ENCODE measurements at regions not wholly inside any gene's neighbourhood (a gene's known extent, or its start where the extent isn't known, plus 50 kb on each side); places are given as distances from the start of the nearest gene placed in this dataset.
"Not testable (repeated sequence)": the region's sequence is repeated elsewhere in the genome, so short reads cannot be mapped to it uniquely, and the experiment has no call there.

DNA sequence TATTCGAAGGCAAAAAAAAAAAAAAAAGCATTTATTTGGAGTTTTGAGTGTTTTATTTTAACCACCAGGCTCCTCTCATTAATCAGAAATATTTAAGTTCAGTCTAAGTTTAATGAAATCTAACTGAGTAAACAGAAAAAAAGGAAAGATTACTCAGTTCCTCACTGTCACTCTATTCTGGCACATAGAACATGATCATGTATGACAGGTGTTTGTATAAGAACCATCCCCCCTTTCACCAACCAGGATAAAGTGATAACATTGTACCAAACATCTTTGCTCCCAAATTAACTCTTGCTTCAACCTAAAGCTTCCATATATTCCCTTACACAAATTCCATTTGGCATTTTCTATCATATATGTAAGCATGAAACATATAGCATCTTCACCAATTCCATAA, 176.2 kb upstream of the HSF2 start:
- no peak for DNase-seq (ENCODE audit: low read depth)

DNA sequence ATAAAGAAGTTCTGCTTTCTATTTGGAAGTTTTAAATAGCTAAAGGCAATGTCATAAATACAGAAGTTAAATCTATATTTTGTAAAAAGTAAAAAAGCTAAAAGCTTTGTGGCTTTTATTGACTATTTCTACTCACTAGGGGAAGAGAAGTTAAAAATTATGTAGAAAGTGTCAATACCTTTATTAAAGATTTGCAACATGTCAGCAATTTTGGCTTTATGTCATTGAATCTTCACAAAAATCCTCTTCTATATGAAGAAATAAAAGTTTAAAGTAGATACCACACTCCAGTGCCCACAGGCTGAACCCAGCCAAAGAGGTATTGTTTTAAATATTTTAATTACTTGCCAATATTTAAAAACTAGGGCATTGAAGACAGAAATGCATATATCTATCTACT, 160.6 kb upstream of the HSF2 start:
- DNase-seq (ENCODE audit: low read depth), result no peak

GRCh38 chr6:122246906-122247658, 152.4 kb upstream of the HSF2 start:
- no peak for DNase-seq (ENCODE audit: low read depth)

DNA sequence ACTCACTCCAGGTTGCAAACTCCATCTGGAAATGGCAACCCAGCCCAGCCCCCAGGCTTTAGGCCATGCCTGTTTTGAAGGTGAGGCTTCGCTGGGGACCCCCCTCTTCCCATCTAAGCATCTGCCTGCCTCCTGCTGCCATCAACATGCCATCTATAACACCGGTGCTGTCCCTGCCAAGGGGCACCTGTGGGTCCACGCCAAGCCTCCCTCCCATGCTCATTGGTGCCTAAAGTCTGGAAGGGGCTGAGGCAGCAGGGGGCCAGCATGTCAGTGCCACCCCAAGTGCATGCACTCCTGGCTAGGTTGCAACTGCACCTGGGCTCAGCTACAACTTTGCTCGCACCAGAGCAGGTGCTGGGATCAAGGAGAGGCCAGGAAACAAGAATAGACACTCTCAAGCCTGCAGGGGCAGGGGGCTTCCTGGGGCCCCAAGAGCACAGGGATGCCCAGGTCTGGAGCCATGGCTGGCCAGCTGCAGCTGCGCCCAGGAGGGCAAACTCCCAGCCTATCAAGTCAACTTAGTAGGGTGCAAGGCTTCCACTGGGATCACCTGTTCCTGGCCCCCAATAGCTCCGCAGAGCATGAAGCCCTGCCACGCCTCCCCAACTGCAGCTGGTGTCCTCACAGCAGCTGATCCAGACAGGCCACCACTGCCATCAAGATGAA, 151.3 kb upstream of the HSF2 start:
- no peak for DNase-seq (ENCODE audit: low read depth)

DNA sequence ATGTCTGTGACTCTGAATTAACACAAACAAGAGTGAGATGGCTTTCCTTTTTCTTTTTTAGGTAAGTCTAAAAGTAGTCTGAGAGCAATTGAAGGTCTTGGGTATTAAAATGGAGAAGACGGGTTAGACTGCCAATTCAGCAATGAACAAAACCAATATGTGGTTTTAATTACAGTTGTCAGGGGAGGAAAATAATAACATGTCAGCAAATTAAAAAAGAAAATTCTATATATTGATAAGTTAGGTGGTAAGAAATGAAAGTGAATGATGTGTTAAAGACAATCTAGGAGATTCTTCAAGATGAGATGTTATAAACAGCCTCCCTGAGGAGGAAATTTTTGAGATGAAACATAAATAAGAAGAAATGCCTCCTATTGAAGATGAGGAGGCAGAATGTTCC, 150.6 kb upstream of the HSF2 start:
- DNase-seq (ENCODE audit: low read depth), result no peak

DNA sequence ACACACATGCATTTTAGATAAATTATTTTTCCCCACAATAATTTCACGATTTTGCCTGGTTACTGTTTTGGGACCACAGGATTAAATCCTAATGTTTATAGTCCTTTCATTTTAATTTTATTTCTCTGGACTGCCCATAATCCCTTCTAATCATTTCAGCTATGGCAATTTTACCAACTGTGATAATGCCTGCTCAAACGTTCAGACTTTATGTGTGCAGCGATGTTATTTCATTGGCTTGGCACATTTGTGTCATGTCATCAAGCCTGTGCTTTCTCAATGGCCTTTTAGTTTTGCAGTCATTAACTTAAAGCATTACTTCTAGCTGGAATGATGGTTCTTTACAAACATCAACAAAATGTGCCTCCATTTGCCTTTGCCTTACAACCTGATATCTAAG, 140.6 kb upstream of the HSF2 start:
- DNase-seq (ENCODE audit: low read depth), result no peak

GRCh38 chr6:122264557-122264956, 134.9 kb upstream of the HSF2 start:
- DNase-seq (ENCODE audit: low read depth), result no peak

DNA sequence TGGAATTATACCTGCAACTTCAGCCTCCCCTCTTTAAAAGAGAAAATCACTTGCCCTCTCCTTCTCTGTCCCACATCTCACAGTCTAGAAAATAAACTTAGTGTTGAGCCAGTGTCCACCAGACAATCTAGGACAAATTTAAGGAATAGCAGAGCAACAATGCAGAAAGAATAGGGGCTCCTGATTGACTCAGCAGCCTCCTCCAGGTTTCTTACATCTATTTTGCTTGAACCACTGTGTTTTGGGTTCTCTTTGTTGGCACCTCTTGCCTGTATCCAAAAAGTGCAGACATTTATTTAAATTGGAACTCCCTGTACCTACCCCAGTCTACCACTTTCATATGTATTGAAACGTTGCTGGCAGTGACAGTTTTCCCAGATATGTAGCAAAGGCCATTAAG, 133.7 kb upstream of the HSF2 start:
- no peak for DNase-seq (ENCODE audit: low read depth)

GRCh38 chr6:122268394-122268793, 131.1 kb upstream of the HSF2 start:
- peak; percentile 9 for DNase-seq (ENCODE audit: low read depth)

GRCh38 chr6:122276637-122277036, 122.8 kb upstream of the HSF2 start:
- no peak for DNase-seq (ENCODE audit: low read depth)

GRCh38 chr6:122280105-122281021, 119.1 kb upstream of the HSF2 start:
- DNase-seq (ENCODE audit: low read depth), result not testable (repeated sequence)

GRCh38 chr6:122283884-122284283, 115.6 kb upstream of the HSF2 start:
- no peak for DNase-seq (ENCODE audit: low read depth)

DNA sequence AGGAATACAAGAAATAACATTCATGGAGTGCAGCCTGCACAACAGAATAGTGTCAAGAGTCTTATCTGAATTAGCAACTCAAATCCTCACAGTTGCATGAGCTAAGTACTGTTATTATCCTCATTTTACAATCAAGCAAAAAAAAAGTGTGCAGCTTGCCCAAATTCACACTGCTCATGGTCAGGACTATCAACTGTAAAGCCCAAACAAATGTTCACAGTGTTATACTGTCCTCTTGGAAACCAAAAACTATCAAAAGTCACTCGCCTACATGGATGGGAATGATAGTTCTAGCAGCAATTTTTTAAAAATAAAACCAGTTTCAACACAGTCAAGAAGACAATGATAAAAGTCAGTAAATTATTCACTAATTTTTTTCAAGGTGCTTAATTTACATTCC, 114.6 kb upstream of the HSF2 start:
- DNase-seq (ENCODE audit: low read depth), result no peak

- no peak for DNase-seq (ENCODE audit: low read depth)
Observed at GRCh38 chr6:122285292-122285913, 114.0 kb upstream of the HSF2 start.

DNA sequence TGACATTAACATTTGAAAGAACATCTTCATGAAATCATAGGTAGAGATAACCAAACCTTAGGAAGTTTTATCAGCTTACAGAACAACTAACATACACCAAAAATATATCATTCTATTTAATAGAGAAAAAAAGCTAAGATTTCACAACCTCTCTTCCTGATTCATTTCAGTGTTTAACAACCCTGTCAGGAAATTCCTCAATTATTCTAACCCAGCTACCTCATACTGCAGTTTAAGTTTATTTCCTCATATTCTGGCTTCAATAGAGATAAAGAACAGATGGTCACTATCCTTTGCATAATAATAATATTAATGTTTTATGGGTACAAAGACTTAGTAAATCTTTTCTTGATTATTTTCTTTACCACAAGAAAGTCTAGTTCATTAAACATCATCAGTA, 112.9 kb upstream of the HSF2 start:
- no peak for DNase-seq (ENCODE audit: low read depth)

GRCh38 chr6:122289762-122290539, 109.5 kb upstream of the HSF2 start:
- DNase-seq (ENCODE audit: low read depth), result peak; percentile 43

DNA sequence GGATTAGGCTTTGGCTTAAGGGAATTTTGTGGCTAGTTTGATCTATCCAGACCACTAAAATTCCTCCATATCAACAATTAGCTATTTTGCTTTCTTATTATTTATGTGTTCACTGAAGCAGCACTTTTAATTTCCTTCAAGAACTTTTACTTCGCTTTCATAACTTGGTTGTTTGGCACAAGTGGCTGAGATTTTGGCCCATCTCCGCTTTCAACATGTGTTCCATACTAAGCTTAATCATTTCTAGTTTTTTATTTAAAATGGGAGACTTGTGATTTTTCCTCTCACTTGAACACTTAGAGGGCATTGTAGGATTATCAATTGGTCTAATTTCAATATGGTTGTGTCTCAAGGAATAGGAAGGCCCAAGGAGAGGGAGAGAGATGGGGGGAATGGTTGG, 102.4 kb upstream of the HSF2 start:
- DNase-seq (ENCODE audit: low read depth), result no peak

- DNase-seq (ENCODE audit: low read depth), result no peak
Observed at GRCh38 chr6:122302067-122302466, 97.4 kb upstream of the HSF2 start.

GRCh38 chr6:122307577-122307976, 91.9 kb upstream of the HSF2 start:
- no peak for DNase-seq (ENCODE audit: low read depth)

DNA sequence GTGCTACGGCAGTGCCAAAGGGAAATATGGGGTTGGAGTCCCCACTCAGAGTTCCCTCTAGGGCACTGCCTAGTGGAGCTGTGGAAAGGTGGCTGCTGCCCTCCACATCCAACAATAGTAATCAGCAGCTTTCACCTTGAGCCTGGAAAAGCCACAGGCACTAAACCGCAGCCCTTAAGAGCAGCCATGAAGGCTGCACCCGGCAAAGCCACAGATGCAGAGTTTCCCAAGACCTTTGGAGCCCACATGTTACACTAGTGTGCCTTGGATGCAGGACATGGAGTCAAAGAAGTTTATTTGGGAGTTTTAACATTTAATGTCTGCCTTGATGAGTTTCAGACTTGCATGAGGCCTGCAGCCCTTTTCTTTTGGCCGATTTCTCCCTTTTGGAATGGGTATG, 91.4 kb upstream of the HSF2 start:
- DNase-seq (ENCODE audit: low read depth), result no peak

GRCh38 chr6:122315842-122316241, 83.6 kb upstream of the HSF2 start:
- no peak for DNase-seq (ENCODE audit: low read depth)
